SK-N-SH (cell line): ENCODE measurements at regions not wholly inside any gene's neighbourhood (a gene's known extent, or its start where the extent isn't known, plus 50 kb on each side); places are given as distances from the start of the nearest gene placed in this dataset.
A peak's percentile ranks its signal among the peaks of the same experiment; 100 is the strongest.

Experiments used
- CTCF ChIA-PET: fragments of 300-600, 350-600 bp; formaldehyde crosslinking; extraction: SDS; loops from one replicate; lab custom pipeline; 2021; lab: Yijun Ruan, JAX
- POLR2A ChIA-PET: fragments of 350-600 bp; sonication (Branson Sonifier 250); formaldehyde crosslinking; extraction: SDS; loops from one replicate; lab custom pipeline; 2020; ENCODE audit warnings: antibody characterized with exemption, inconsistent platforms; lab: Yijun Ruan, JAX
- DNase-seq: peaks from one replicate; pipeline ENCODE4 v3.0.0; 2012
- H2AFZ ChIP-seq: fragments of 200-600 bp; sonication (generic); 2 replicates; pipeline ENCODE4 v1.8.1; 2016; ENCODE audit warnings: antibody characterized with exemption, mild to moderate bottlenecking, low read depth
- H3F3A ChIP-seq: fragments of 200-600 bp; sonication (generic); replicated peaks from 2 replicates; pipeline ENCODE3; 2016; ENCODE audit warnings: antibody characterized with exemption, mild to moderate bottlenecking; ENCODE audit not compliant: insufficient read depth
- H3K27ac ChIP-seq, 2 experiments: fragments of 200-500 bp in 1 of 2; fragments of 200-600 bp in 1 of 2; sonication (Bioruptor generic) in 1 of 2; sonication (generic), shearing (Covaris generic) in 1 of 2; 2 replicates each; pipeline versions ENCODE4 v1.5.1 to v1.6.1; 2014 to 2016; ENCODE audit warnings: low read depth in 2 of 2, inconsistent platforms in 1 of 2, low read length in 1 of 2, mild to moderate bottlenecking in 1 of 2, mixed read lengths in 1 of 2
- H3K27me3 ChIP-seq: fragments of 200-600 bp; sonication (generic), shearing (Covaris generic); 2 replicates; pipeline ENCODE4 v1.6.1; 2016; ENCODE audit warnings: mixed run types; ENCODE audit not compliant: insufficient read depth
- H3K36me3 ChIP-seq, 2 experiments: fragments of 200-500 bp in 1 of 2; fragments of 200-600 bp in 1 of 2; sonication (Bioruptor generic) in 1 of 2; sonication (generic) in 1 of 2; replicated peaks in 1 of 2; 2 replicates each; pipeline versions ENCODE3 to v1.5.1; 2014 to 2016; ENCODE audit warnings: low read length in 1 of 2, mild to moderate bottlenecking in 1 of 2; ENCODE audit not compliant: insufficient read depth in 2 of 2, control insufficient read depth in 1 of 2
- H3K4me1 ChIP-seq, 2 experiments: fragments of 200-500 bp in 1 of 2; fragments of 200-600 bp in 1 of 2; sonication (Bioruptor generic) in 1 of 2; sonication (generic), shearing (Covaris generic) in 1 of 2; 2 replicates each; pipeline versions ENCODE4 v1.5.1 to v1.6.1; 2014 to 2016; ENCODE audit warnings: low read depth in 1 of 2, low read length in 1 of 2, mixed run types in 1 of 2; ENCODE audit not compliant: insufficient read depth in 2 of 2, control insufficient read depth in 1 of 2
- H3K4me2 ChIP-seq: fragments of 200-600 bp; sonication (generic), shearing (Covaris generic); 2 replicates; pipeline ENCODE4 v1.6.1; 2017; ENCODE audit warnings: mixed run types
- H3K4me3 ChIP-seq, 2 experiments: fragments of 200-500 bp in 1 of 2; fragments of 200-600 bp in 1 of 2; sonication (Bioruptor generic) in 1 of 2; sonication (generic), shearing (Covaris generic) in 1 of 2; 2 replicates each; pipeline versions ENCODE4 v1.5.1 to v1.8.1; 2014 to 2016; ENCODE audit warnings: low read depth in 2 of 2, inconsistent platforms in 1 of 2, low read length in 1 of 2, mild to moderate bottlenecking in 1 of 2, mixed read lengths in 1 of 2, moderate library complexity in 1 of 2
- H3K79me2 ChIP-seq: fragments of 200-600 bp; sonication (generic); 2 replicates; pipeline ENCODE4 v1.8.1; 2017; ENCODE audit warnings: mild to moderate bottlenecking; ENCODE audit not compliant: insufficient read depth
- H3K9ac ChIP-seq: fragments of 200-600 bp; sonication (generic); 2 replicates; pipeline ENCODE4 v1.6.1; 2017; ENCODE audit warnings: mixed run types
- H3K9me2 ChIP-seq: fragments of 200-600 bp; sonication (generic); 2 replicates; pipeline ENCODE4 v1.6.1; 2017; ENCODE audit warnings: mixed run types
- H3K9me3 ChIP-seq: fragments of 200-600 bp; sonication (generic); 2 replicates; pipeline ENCODE4 v1.6.1; 2017; ENCODE audit warnings: mixed run types, mild to moderate bottlenecking, moderate library complexity
- H4K20me1 ChIP-seq: fragments of 200-600 bp; sonication (generic); 2 replicates; pipeline ENCODE4 v1.6.1; 2017; ENCODE audit warnings: mild to moderate bottlenecking, mixed run types; ENCODE audit not compliant: insufficient read depth
- CTCF ChIP-seq: fragments of 200-600 bp; sonication (generic); IDR thresholded peaks from 2 replicates; pipeline ENCODE4 v1.6.1; 2017; ENCODE audit warnings: antibody characterized with exemption, mild to moderate bottlenecking, moderate library complexity
- EP300 ChIP-seq, 2 experiments: IDR thresholded peaks; 2 replicates each; pipeline versions ENCODE4 v1.4.0 to v1.6.1; 2012; ENCODE audit warnings: borderline replicate concordance in 1 of 2, low read depth in 1 of 2, low read length in 1 of 2
- EZH2phosphoT487 ChIP-seq: fragments of 200-600 bp; sonication (generic); IDR thresholded peaks from 2 replicates; pipeline ENCODE4 v1.6.1; 2017; ENCODE audit warnings: low read depth, mixed run types, mild to moderate bottlenecking, antibody characterized with exemption, moderate library complexity, borderline replicate concordance
- FOXJ3 ChIP-seq: sonication (generic); formaldehyde crosslinking; IDR thresholded peaks from 2 replicates; pipeline ENCODE4 v1.5.1; 2020; ENCODE audit warnings: mild to moderate bottlenecking, missing genetic modification reagents
- FOXM1 ChIP-seq: IDR thresholded peaks from 2 replicates; pipeline ENCODE4 v1.4.0; 2012; ENCODE audit warnings: low read depth, mild to moderate bottlenecking
- JUND ChIP-seq: IDR thresholded peaks from 2 replicates; pipeline ENCODE4 v1.4.0; 2012
- MAX ChIP-seq: IDR thresholded peaks from 2 replicates; pipeline ENCODE4 v1.4.0; 2012; ENCODE audit warnings: low read depth
- MEF2A ChIP-seq: IDR thresholded peaks from 2 replicates; pipeline ENCODE4 v1.4.0; 2012; ENCODE audit warnings: low read depth, borderline replicate concordance
- NRF1 ChIP-seq: IDR thresholded peaks from 2 replicates; pipeline ENCODE4 v1.6.1; 2012; ENCODE audit warnings: low read depth, mild to moderate bottlenecking, low read length
- RAD21 ChIP-seq: IDR thresholded peaks from 2 replicates; pipeline ENCODE4 v1.6.1; 2012; ENCODE audit warnings: mild to moderate bottlenecking, low read length
- RFX5 ChIP-seq: IDR thresholded peaks from 2 replicates; pipeline ENCODE4 v1.6.1; 2012; ENCODE audit warnings: mild to moderate bottlenecking, improper control_type of control experiment, low read length
- RXRA ChIP-seq: IDR thresholded peaks from 2 replicates; pipeline ENCODE4 v1.4.0; 2012; ENCODE audit warnings: low read depth, mild to moderate bottlenecking, borderline replicate concordance
- SIN3A ChIP-seq: IDR thresholded peaks from 2 replicates; pipeline ENCODE4 v1.6.1; 2012; ENCODE audit warnings: low read depth, mild to moderate bottlenecking, low read length, moderate library complexity, borderline replicate concordance
- SMC3 ChIP-seq: IDR thresholded peaks from 2 replicates; pipeline ENCODE4 v1.6.1; 2012; ENCODE audit warnings: low read depth, low read length, improper control_type of control experiment
- TEAD4 ChIP-seq: IDR thresholded peaks from 2 replicates; pipeline ENCODE4 v1.4.0; 2012; ENCODE audit warnings: mild to moderate bottlenecking, borderline replicate concordance; ENCODE audit not compliant: insufficient read depth
- USF1 ChIP-seq: IDR thresholded peaks from 2 replicates; pipeline ENCODE4 v1.4.0; 2012; ENCODE audit warnings: low read depth, borderline replicate concordance
- YY1 ChIP-seq: IDR thresholded peaks from 2 replicates; pipeline ENCODE4 v1.4.0; 2012; ENCODE audit warnings: low read depth, mild to moderate bottlenecking
- WGBS: methylation state at CpG from one replicate; pipeline ENCODE4 v1.1.6; 2017; ENCODE audit warnings: low lambda C conversion rate; 5-methylcytosine and 5-hydroxymethylcytosine counted together
- TF ChIP-seq, protein P1 (sequence below): fragments of 150-350 bp; IDR thresholded peaks from 2 replicates; pipeline ENCODE4 v1.6.1; 2016; ENCODE audit warnings: mild to moderate bottlenecking, low read depth, low read length

GRCh38 chr4:175253184-175253902, 335.2 kb downstream of the ADAM29 start:
- H3K27ac ChIP-seq, result no peak overlapping the region
- H3K27me3 ChIP-seq, result no peaks in the 10 kb centered on the region
- ChIA-PET POLR2A (no interaction called here), CTCF (interaction anchor here (1.9 kb wide), 1 partner anchor 489 kb away, joined by 9 read pairs; no protein-coding TSS in a partner anchor)
- H3K36me3 ChIP-seq, result no peaks in the 10 kb centered on the region
- no peaks in the 10 kb centered on the region for H3K9me3 ChIP-seq
- no peaks in the 10 kb centered on the region for H3K79me2 ChIP-seq
- TF ChIP-seq CTCF (peak; percentile 45), SIN3A (no peak), MAX (no peak), SMC3 (peak; percentile 38; the same call in 1 of the 2 replicates), FOXJ3 (CRISPR knock-in tag) (no peak), RAD21 (peak; percentile 61)
- H3K9me2 ChIP-seq, result no peaks in the 10 kb centered on the region
- no peaks in the 10 kb centered on the region for H4K20me1 ChIP-seq
- 37% methylated on average over 8 of the region's 8 CpGs for WGBS
- no peak overlapping the region for H3K4me2 ChIP-seq
- H3K4me3 ChIP-seq, result no peak overlapping the region
- no peaks in the 10 kb centered on the region for H3F3A ChIP-seq
- H2AFZ ChIP-seq, result 0 out of 2 replicates have a peak overlapping the region, but pooled peaks have one; percentile 18
- H3K4me1 ChIP-seq, result no peaks in the 10 kb centered on the region
- H3K9ac ChIP-seq, result no peak overlapping the region
- no peak for DNase-seq

- Histone ChIP-seq H4K20me1 (no peaks in the 10 kb centered on the region), H3F3A (no peaks in the 10 kb centered on the region), H3K27me3 (no peaks in the 10 kb centered on the region), H3K36me3 (no peaks in the 10 kb centered on the region), H3K9me3 (no peaks in the 10 kb centered on the region), H3K9me2 (no peaks in the 10 kb centered on the region), H3K4me1 (no peaks in the 10 kb centered on the region), H3K4me3 (no peak overlapping the region), H3K79me2 (no peaks in the 10 kb centered on the region), H3K9ac (no peak overlapping the region), H2AFZ (no peak overlapping the region), H3K27ac (no peak overlapping the region), H3K4me2 (no peak overlapping the region)
- no peak for DNase-seq
- POLR2A ChIA-PET, result no interaction called here
- WGBS, result 24% methylated on average over 1 of the region's 1 CpG
- CTCF ChIA-PET, result no interaction called here
- TF ChIP-seq USF1 (no peak), TEAD4 (no peak), RFX5 (no peak), EP300 (IDR thresholded peaks at IDR 0.05; ENCODE audit: borderline replicate concordance in 1 of 2, low read depth in 1 of 2, low read length in 1 of 2) (no peak), EZH2phosphoT487 (no peak), NRF1 (no peak), FOXM1 (no peak), CTCF (no peak), RAD21 (no peak), JUND (no peak), RXRA (no peak), MEF2A (no peak), YY1 (no peak)
- TF ChIP-seq, protein P1, sequence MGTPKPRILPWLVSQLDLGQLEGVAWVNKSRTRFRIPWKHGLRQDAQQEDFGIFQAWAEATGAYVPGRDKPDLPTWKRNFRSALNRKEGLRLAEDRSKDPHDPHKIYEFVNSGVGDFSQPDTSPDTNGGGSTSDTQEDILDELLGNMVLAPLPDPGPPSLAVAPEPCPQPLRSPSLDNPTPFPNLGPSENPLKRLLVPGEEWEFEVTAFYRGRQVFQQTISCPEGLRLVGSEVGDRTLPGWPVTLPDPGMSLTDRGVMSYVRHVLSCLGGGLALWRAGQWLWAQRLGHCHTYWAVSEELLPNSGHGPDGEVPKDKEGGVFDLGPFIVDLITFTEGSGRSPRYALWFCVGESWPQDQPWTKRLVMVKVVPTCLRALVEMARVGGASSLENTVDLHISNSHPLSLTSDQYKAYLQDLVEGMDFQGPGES, result no peak
Observed at GRCh38 chr4:175263537-175263936, 345.4 kb downstream of the ADAM29 start.
